Hematopoietic multipotent progenitor cell treated with erythropoietin and hydrocortisone succinate and interleukin-3 and kit ligand, for 8 days (in vitro differentiated cells): ENCODE measurements at regions not wholly inside any gene's neighbourhood (a gene's known extent, or its start where the extent isn't known, plus 50 kb on each side); places are given as distances from the start of the nearest gene placed in this dataset.
"Not testable (repeated sequence)": the region's sequence is repeated elsewhere in the genome, so short reads cannot be mapped to it uniquely, and the experiment has no call there.

Source experiments
- DNase-seq: peaks from one replicate; pipeline ENCODE4 v3.0.0-alpha.2; 2015

GRCh38 chr2:95767950-95768349 lies 176.1 kb downstream of the TRIM43 start:
- not testable (repeated sequence) for DNase-seq

- DNase-seq, result not testable (repeated sequence)
Observed at GRCh38 chr2:95769256-95769655, 177.5 kb downstream of the TRIM43 start.

DNA sequence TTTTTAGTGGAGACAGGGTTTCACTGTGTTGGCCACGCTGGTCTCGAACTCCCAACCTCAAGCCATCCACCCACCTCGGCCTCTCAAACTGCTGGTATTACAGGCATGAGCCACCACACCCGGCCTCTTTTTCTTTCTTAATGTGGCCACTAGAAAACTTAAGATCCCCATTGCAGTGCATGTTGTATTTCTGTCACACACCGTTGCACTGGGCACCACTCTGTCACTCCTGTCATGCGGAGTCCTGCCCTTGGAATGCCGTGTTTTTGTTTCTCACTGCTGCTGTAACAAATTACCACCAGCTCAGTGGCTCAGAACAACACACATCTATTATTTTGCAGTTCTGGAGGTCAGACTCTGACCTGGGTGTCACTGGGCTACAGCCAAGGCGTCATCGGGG lies 178.9 kb downstream of the TRIM43 start:
- not testable (repeated sequence) for DNase-seq

- not testable (repeated sequence) for DNase-seq
Observed at GRCh38 chr2:95774322-95775192, 182.8 kb downstream of the TRIM43 start.

GRCh38 chr2:95775193-95775531 lies 183.4 kb downstream of the TRIM43 start:
- not testable (repeated sequence) for DNase-seq
